SK-N-SH treated with all-trans-retinoic acid at 6 μM for 48 hours (cell line): ENCODE measurements at regions not wholly inside any gene's neighbourhood (a gene's known extent, or its start where the extent isn't known, plus 50 kb on each side); places are given as distances from the start of the nearest gene placed in this dataset.

ENCODE experiments used
- ATAC-seq: fragments of 200-7000 bp; cut with Tn5 transposase; 3 replicates; pipeline ENCODE4 v1.9.1; 2020; ENCODE audit warnings: mild to moderate bottlenecking, moderate library complexity
- ARNTL ChIP-seq: fragments of 450-650 bp; formaldehyde crosslinking; IDR thresholded peaks from 2 replicates; pipeline ENCODE4 v1.5.0; 2020; ENCODE audit warnings: low read depth, mild to moderate bottlenecking, moderate library complexity, borderline replicate concordance
- BACH2 ChIP-seq: fragments of 250-450 bp; sonication (Bioruptor Pico); IDR thresholded peaks from 2 replicates; pipeline ENCODE4 v1.9.0; 2021; ENCODE audit warnings: mild to moderate bottlenecking, borderline replicate concordance
- CSDC2 ChIP-seq: fragments of 250-450 bp; sonication (Bioruptor Pico); IDR thresholded peaks from 2 replicates; pipeline ENCODE4 v1.5.0; 2020; ENCODE audit warnings: mild to moderate bottlenecking, moderate library complexity
- ESRRG ChIP-seq: fragments of 250-450 bp; sonication (Bioruptor Pico); IDR thresholded peaks from 2 replicates; pipeline ENCODE4 v1.6.1; 2021; ENCODE audit warnings: mild to moderate bottlenecking
- GLIS3 ChIP-seq: fragments of 250-450 bp; sonication (Bioruptor Pico); IDR thresholded peaks from 2 replicates; pipeline ENCODE4 v1.5.0; 2020; ENCODE audit warnings: mild to moderate bottlenecking, moderate library complexity
- ISL1 ChIP-seq: fragments of 250-450 bp; sonication (Bioruptor Pico); IDR thresholded peaks from 2 replicates; pipeline ENCODE4 v2.1.2; 2022; ENCODE audit warnings: mild to moderate bottlenecking, moderate library complexity
- OSR1 ChIP-seq: fragments of 250-450 bp; sonication (Bioruptor Pico); IDR thresholded peaks from 2 replicates; pipeline ENCODE4 v1.8.0; 2022; ENCODE audit warnings: moderate library complexity, mild to moderate bottlenecking, inconsistent platforms
- PPARA ChIP-seq: fragments of 250-450 bp; sonication (Bioruptor Pico); IDR thresholded peaks from 2 replicates; pipeline ENCODE4 v1.5.0; 2020; ENCODE audit warnings: mild to moderate bottlenecking, borderline replicate concordance
- RARB ChIP-seq: fragments of 250-450 bp; sonication (Bioruptor Pico); IDR thresholded peaks from 2 replicates; pipeline ENCODE4 v1.8.0; 2021; ENCODE audit warnings: mild to moderate bottlenecking, moderate library complexity
- SNAI2 ChIP-seq: fragments of 250-450 bp; sonication (Bioruptor Pico); IDR thresholded peaks from 2 replicates; pipeline ENCODE4 v1.5.0; 2020; ENCODE audit warnings: mild to moderate bottlenecking, moderate library complexity
- TCF4 ChIP-seq: fragments of 250-450 bp; sonication (Bioruptor Pico); IDR thresholded peaks from 2 replicates; pipeline ENCODE4 v1.8.0; 2021; ENCODE audit warnings: mild to moderate bottlenecking, moderate library complexity, borderline replicate concordance
- TOX ChIP-seq: fragments of 250-450 bp; sonication (Bioruptor Pico); IDR thresholded peaks from 2 replicates; pipeline ENCODE4 v1.8.0; 2021; ENCODE audit warnings: mild to moderate bottlenecking, moderate library complexity, borderline replicate concordance
- ZC3H10 ChIP-seq: fragments of 250-450 bp; sonication (Bioruptor Pico); IDR thresholded peaks from 2 replicates; pipeline ENCODE4 v1.5.1; 2021; ENCODE audit warnings: mild to moderate bottlenecking, moderate library complexity
- ZFP3 ChIP-seq: fragments of 250-450 bp; sonication (Bioruptor Pico); IDR thresholded peaks from 2 replicates; pipeline ENCODE4 v1.5.0; 2020; ENCODE audit warnings: mild to moderate bottlenecking, moderate library complexity
- ZFP30 ChIP-seq: fragments of 450-650 bp; formaldehyde crosslinking; IDR thresholded peaks from 2 replicates; pipeline ENCODE4 v1.5.0; 2022; ENCODE audit warnings: mild to moderate bottlenecking, moderate library complexity
- ZNF565 ChIP-seq: fragments of 450-650 bp; formaldehyde crosslinking; conservative IDR thresholded peaks from 2 replicates; pipeline ENCODE4 v1.5.0; 2020; ENCODE audit warnings: low read depth, mild to moderate bottlenecking, moderate library complexity
- ZNF70 ChIP-seq: fragments of 450-650 bp; formaldehyde crosslinking; IDR thresholded peaks from 2 replicates; pipeline ENCODE4 v1.5.0; 2020; ENCODE audit warnings: mild to moderate bottlenecking, moderate library complexity
- ZNF8 ChIP-seq: fragments of 450-650 bp; formaldehyde crosslinking; IDR thresholded peaks from 2 replicates; pipeline ENCODE4 v1.5.0; 2020; ENCODE audit warnings: mild to moderate bottlenecking, moderate library complexity
- TF ChIP-seq, protein P1 (sequence below): fragments of 250-450 bp; sonication (Bioruptor Pico); IDR thresholded peaks from 2 replicates; pipeline ENCODE4 v1.5.0; 2020; ENCODE audit warnings: mild to moderate bottlenecking, moderate library complexity
- TF ChIP-seq, protein P2 (sequence below): fragments of 250-450 bp; sonication (Bioruptor Pico); IDR thresholded peaks from 2 replicates; pipeline ENCODE4 v1.5.1; 2020; ENCODE audit warnings: low read depth, mild to moderate bottlenecking, moderate library complexity
- TF ChIP-seq, protein P3 (sequence below): fragments of 250-450 bp; sonication (Bioruptor Pico); IDR thresholded peaks from 2 replicates; pipeline ENCODE4 v1.8.0; 2021; ENCODE audit warnings: low read depth, mild to moderate bottlenecking, moderate library complexity, borderline replicate concordance

DNA sequence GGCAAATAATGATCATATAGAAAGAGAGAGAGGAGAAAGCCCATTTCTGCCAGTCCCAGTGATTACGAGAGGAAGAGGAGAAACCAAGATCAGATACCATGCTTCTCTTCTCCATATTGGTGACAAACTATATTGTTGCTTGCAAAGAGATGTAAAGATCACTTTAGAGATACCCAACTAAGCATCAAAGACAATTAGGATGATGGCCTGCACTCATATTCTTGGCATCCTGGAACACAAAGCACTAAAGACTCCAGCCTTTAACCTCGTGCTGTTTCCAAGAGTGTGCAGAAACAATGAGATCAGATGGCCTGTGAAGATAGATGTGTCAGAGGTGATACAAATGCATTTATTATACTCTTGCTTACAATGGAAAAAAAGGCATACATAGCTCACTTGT is 170.7 kb upstream of the TP63 start:
- no peak for TF ChIP-seq GLIS3 (CRISPR knock-in tag)
- ATAC-seq, result no peak

DNA sequence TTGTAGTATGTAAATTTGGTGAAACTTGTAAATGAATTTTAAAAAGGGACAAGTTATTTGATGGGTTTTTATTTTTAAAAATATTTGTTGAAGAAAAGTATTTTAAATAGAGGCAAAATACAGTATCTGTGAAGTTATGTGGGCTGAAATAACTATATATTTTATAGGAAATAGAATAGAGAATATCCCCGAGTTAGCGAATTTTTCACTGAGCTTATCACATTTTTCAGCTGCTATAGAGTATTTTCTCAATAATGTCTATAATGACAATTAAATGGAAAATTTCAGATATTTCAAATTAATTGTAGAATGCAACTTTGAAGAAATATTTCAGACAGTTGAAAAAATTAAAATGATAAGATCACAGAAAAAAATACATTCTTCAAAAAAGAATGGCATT is 166.4 kb upstream of the TP63 start:
- no peak for ATAC-seq
- no peak for TF ChIP-seq TOX (CRISPR knock-in tag)
- TF ChIP-seq CSDC2 (CRISPR knock-in tag), result no peak
- TF ChIP-seq ZFP3 (CRISPR knock-in tag), result no peak
- no peak for TF ChIP-seq SNAI2 (CRISPR knock-in tag)
- no peak for TF ChIP-seq ZNF565 (CRISPR knock-in tag)
- TF ChIP-seq, protein P1, sequence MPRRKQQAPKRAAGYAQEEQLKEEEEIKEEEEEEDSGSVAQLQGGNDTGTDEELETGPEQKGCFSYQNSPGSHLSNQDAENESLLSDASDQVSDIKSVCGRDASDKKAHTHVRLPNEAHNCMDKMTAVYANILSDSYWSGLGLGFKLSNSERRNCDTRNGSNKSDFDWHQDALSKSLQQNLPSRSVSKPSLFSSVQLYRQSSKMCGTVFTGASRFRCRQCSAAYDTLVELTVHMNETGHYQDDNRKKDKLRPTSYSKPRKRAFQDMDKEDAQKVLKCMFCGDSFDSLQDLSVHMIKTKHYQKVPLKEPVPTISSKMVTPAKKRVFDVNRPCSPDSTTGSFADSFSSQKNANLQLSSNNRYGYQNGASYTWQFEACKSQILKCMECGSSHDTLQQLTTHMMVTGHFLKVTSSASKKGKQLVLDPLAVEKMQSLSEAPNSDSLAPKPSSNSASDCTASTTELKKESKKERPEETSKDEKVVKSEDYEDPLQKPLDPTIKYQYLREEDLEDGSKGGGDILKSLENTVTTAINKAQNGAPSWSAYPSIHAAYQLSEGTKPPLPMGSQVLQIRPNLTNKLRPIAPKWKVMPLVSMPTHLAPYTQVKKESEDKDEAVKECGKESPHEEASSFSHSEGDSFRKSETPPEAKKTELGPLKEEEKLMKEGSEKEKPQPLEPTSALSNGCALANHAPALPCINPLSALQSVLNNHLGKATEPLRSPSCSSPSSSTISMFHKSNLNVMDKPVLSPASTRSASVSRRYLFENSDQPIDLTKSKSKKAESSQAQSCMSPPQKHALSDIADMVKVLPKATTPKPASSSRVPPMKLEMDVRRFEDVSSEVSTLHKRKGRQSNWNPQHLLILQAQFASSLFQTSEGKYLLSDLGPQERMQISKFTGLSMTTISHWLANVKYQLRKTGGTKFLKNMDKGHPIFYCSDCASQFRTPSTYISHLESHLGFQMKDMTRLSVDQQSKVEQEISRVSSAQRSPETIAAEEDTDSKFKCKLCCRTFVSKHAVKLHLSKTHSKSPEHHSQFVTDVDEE (CRISPR knock-in tag), result no peak

DNA sequence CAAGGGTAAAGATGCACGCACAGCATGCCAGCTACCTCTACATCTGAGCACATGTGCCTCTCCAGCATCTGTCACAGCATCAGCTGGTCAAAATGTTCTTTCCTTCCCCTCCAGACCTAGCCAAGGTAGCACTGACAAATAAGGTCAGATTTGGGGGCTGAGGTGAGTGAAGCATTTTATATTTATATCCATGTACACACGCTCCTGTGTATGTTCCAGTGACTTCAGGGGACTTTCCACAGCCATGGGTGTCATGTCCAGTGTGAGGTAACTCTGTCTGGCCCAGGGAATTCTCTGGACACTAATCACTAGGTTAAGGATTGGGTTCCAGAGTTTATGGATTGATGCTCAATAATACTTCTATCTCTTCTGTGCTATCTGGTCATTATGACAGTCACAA is 165.2 kb upstream of the TP63 start:
- no peak for ATAC-seq
- TF ChIP-seq ZC3H10, result no peak
- TF ChIP-seq ZFP30 (CRISPR knock-in tag), result no peak
- no peak for TF ChIP-seq RARB (CRISPR knock-in tag)
- no peak for TF ChIP-seq ESRRG (CRISPR knock-in tag)
- TF ChIP-seq, protein P1 (CRISPR knock-in tag), result no peak
- TF ChIP-seq ISL1 (CRISPR knock-in tag), result no peak
- TF ChIP-seq ARNTL (CRISPR knock-in tag), result no peak
- no peak for TF ChIP-seq OSR1 (CRISPR knock-in tag)
- no peak for TF ChIP-seq SNAI2 (CRISPR knock-in tag)
- TF ChIP-seq PPARA, result no peak
- no peak for TF ChIP-seq TCF4 (CRISPR knock-in tag)
- no peak for TF ChIP-seq ZFP3 (CRISPR knock-in tag)
- TF ChIP-seq, protein P2, sequence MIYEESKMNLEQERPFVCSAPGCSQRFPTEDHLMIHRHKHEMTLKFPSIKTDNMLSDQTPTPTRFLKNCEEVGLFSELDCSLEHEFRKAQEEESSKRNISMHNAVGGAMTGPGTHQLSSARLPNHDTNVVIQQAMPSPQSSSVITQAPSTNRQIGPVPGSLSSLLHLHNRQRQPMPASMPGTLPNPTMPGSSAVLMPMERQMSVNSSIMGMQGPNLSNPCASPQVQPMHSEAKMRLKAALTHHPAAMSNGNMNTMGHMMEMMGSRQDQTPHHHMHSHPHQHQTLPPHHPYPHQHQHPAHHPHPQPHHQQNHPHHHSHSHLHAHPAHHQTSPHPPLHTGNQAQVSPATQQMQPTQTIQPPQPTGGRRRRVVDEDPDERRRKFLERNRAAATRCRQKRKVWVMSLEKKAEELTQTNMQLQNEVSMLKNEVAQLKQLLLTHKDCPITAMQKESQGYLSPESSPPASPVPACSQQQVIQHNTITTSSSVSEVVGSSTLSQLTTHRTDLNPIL (CRISPR knock-in tag), result no peak
- TF ChIP-seq CSDC2 (CRISPR knock-in tag), result no peak
- TF ChIP-seq, protein P3, sequence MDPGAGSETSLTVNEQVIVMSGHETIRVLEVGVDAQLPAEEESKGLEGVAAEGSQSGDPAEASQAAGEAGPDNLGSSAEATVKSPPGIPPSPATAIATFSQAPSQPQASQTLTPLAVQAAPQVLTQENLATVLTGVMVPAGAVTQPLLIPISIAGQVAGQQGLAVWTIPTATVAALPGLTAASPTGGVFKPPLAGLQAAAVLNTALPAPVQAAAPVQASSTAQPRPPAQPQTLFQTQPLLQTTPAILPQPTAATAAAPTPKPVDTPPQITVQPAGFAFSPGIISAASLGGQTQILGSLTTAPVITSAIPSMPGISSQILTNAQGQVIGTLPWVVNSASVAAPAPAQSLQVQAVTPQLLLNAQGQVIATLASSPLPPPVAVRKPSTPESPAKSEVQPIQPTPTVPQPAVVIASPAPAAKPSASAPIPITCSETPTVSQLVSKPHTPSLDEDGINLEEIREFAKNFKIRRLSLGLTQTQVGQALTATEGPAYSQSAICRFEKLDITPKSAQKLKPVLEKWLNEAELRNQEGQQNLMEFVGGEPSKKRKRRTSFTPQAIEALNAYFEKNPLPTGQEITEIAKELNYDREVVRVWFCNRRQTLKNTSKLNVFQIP (CRISPR knock-in tag), result no peak
- TF ChIP-seq ZNF70 (CRISPR knock-in tag), result no peak
- no peak for TF ChIP-seq ZNF8 (CRISPR knock-in tag)

DNA sequence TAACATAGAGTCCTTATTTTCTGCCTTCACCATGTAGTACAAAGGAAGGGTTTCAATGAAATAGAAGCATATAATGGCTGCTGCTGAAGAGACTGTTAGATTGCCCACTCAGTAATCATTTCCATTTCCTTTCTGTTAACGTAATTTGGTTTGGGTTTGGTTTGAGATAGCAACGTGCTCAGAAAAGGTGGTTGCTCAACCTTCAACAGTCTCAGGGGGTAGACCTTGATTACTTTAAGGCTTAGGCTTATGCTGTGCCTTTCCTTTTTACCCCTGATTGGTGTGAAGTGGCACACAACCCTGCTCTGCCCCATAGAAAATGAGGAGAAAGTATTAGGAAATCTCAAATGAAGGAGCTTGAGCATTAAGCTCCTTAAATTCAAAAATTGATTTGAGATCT is 163.7 kb upstream of the TP63 start:
- no peak for ATAC-seq
- no peak for TF ChIP-seq ISL1 (CRISPR knock-in tag)
- TF ChIP-seq ZNF8 (CRISPR knock-in tag), result no peak
- no peak for TF ChIP-seq CSDC2 (CRISPR knock-in tag)
- TF ChIP-seq TOX (CRISPR knock-in tag), result no peak
- TF ChIP-seq, protein P2 (CRISPR knock-in tag), result no peak
- TF ChIP-seq BACH2, result no peak
- TF ChIP-seq, protein P1 (CRISPR knock-in tag), result no peak
- no peak for TF ChIP-seq SNAI2 (CRISPR knock-in tag)
- TF ChIP-seq ARNTL (CRISPR knock-in tag), result no peak
- no peak for TF ChIP-seq OSR1 (CRISPR knock-in tag)
- no peak for TF ChIP-seq ZNF70 (CRISPR knock-in tag)
- TF ChIP-seq ZC3H10, result no peak
- TF ChIP-seq, protein P3 (CRISPR knock-in tag), result no peak
